Left ventricle myocardium inferior (tissue), 1 donor: ENCODE measurements at regions not wholly inside any gene's neighbourhood (a gene's known extent, or its start where the extent isn't known, plus 50 kb on each side); places are given as distances from the start of the nearest gene placed in this dataset.

ENCODE experiments used
- DNase-seq: peaks from one replicate; pipeline ENCODE4 v3.0.0-alpha.2; 2020
- H3K27ac ChIP-seq: fragments of 200-600 bp; replicated peaks from 2 replicates; pipeline ENCODE4 v1.8.0; 2021
- H3K27me3 ChIP-seq: fragments of 200-600 bp; 2 replicates; pipeline ENCODE4 v1.8.0; 2021; ENCODE audit warnings: low read depth
- H3K36me3 ChIP-seq: fragments of 200-600 bp; 2 replicates; pipeline ENCODE4 v1.8.0; 2021
- H3K4me1 ChIP-seq: fragments of 200-600 bp; 2 replicates; pipeline ENCODE4 v1.8.0; 2021
- H3K4me3 ChIP-seq: fragments of 200-600 bp; 2 replicates; pipeline ENCODE4 v1.8.0; 2021; ENCODE audit warnings: mild to moderate bottlenecking, moderate library complexity
- H3K9me3 ChIP-seq: fragments of 200-600 bp; replicated peaks from 2 replicates; pipeline ENCODE4 v1.8.0; 2021
- CTCF ChIP-seq: fragments of 200-600 bp; IDR thresholded peaks from 2 replicates; pipeline ENCODE4 v1.8.0; 2021; ENCODE audit warnings: antibody characterized with exemption, mild to moderate bottlenecking, borderline replicate concordance
- intact Hi-C: fragments of 100-400 bp; cut with micrococcal nuclease; formaldehyde crosslinking; loops from one replicate; pipeline ENCODE4 v1.11.0; 2022
- donor health status: DM: no; HTN: yes; CAD: no; lungs with severe emphysema.

DNA sequence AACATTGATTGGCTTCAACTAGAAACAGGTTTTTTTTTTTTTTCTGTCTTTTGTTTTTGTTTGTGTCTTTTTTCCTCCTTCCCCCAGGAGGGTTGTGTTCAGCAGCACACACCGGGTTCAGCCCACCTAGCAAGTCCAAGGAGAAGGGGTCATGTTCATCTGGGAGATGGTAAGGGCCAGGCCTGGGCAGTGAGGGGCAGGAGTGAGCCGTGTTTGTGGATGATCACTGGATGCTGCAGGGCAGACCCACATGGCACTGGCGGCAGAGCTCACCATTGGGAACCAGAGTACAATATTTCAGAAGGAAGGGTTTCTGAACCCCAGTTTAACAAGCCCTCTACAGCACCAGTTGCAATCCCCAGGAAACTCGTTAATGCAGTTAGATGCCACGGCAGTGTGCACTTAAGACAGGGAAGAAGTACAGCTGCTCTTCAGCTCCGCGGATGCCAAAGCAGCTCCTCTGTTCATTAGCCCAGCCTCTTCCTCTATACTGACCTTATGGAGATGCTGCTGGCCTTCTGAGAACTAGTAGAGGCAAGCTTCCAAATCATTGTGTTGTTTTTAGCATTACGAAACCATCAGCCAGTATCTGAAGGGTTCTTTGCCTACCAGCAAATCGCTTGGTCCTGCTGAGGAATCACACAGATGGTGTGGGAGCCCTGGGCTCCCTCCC lies 508.2 kb upstream of the WWC1 start:
- no peak for DNase-seq
- H3K27me3 ChIP-seq, result no peaks in the 10 kb centered on the region
- intact Hi-C loops, result no loop called here
- TF ChIP-seq CTCF, result no peak
- no peaks in the 10 kb centered on the region for H3K9me3 ChIP-seq
- no peak overlapping the region for H3K27ac ChIP-seq
- no peaks in the 10 kb centered on the region for H3K36me3 ChIP-seq
- H3K4me1 ChIP-seq, result no peaks in the 10 kb centered on the region
- H3K4me3 ChIP-seq, result no peak overlapping the region

- Histone ChIP-seq H3K4me1 (no peaks in the 10 kb centered on the region), H3K9me3 (no peaks in the 10 kb centered on the region), H3K4me3 (no peak overlapping the region), H3K27me3 (no peaks in the 10 kb centered on the region), H3K27ac (no peak overlapping the region), H3K36me3 (no peaks in the 10 kb centered on the region)
- TF ChIP-seq CTCF, result no peak
- intact Hi-C loops, result no loop called here
- no peak for DNase-seq
These were observed 506.3 kb upstream of the WWC1 start for GRCh38 chr5:167785106-167785505.

DNA sequence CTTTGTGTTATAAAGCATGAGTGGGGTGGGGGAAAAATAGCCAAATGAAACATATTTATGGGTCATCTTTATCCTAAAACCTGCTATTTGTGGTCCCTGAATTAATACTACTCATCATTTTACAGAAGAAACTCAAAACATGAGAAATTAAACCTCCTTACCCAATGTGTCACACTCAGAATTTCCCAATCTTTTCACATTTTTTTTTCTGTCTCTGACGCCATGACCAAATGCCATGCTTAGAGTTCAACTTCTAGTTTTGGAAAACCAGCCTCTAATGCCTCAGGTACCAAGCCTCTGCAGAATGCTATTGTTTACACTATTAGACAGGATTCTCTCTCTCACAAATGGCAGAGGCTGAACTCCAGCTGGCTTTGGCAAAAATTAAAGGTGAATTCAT lies 505.5 kb upstream of the WWC1 start:
- Histone ChIP-seq H3K4me1 (no peaks in the 10 kb centered on the region), H3K27me3 (no peaks in the 10 kb centered on the region), H3K9me3 (no peaks in the 10 kb centered on the region), H3K36me3 (no peaks in the 10 kb centered on the region), H3K4me3 (no peak overlapping the region), H3K27ac (no peak overlapping the region)
- intact Hi-C loops, result no loop called here
- TF ChIP-seq CTCF, result no peak
- no peak for DNase-seq

DNA sequence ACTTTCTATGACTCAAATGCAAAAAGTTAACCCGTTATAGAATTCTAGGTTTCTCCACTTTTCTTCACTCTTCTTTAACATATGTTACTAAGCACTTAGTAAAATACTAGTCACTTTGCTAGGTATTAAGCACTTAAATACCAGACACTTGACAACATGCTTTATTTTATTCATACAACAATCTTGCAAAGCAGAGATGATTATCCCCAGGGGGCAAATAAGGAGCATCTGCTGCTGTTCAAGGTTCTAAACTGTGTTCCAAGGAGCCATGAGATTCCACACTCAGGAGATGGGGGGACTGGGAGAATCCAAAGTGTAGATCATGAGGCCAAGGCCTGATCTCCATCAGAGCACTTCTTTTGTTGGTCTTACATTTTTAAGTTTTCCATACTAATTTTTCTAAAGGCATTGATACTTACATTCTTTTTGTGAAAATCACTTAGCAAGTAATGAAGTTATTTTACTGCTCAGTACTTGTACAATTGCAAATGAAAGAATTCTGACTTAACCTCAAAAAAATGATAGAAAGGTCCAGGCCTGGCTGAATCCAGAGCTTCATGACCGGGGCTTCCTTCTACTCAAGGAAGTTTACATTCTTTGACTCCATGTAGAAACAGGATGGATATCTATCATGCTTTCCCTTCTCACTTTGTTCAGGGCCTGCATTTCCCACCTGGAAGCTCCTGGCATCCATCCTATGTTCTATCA lies 504.4 kb upstream of the WWC1 start:
- no peak for DNase-seq
- Histone ChIP-seq H3K4me3 (no peak overlapping the region), H3K36me3 (no peaks in the 10 kb centered on the region), H3K4me1 (no peaks in the 10 kb centered on the region), H3K27me3 (no peaks in the 10 kb centered on the region), H3K27ac (no peak overlapping the region), H3K9me3 (no peaks in the 10 kb centered on the region)
- TF ChIP-seq CTCF, result no peak
- intact Hi-C loops, result no loop called here

GRCh38 chr5:167790045-167790444 lies 501.4 kb upstream of the WWC1 start:
- intact Hi-C loops, result no loop called here
- Histone ChIP-seq H3K27me3 (peaks cover 7% of the 10 kb centered on the region), H3K4me1 (no peaks in the 10 kb centered on the region), H3K36me3 (no peaks in the 10 kb centered on the region), H3K27ac (no peak overlapping the region), H3K9me3 (no peaks in the 10 kb centered on the region), H3K4me3 (no peak overlapping the region)
- no peak for TF ChIP-seq CTCF
- DNase-seq, result no peak
